SK-MEL-5 (cell line): ENCODE measurements at regions not wholly inside any gene's neighbourhood (a gene's known extent, or its start where the extent isn't known, plus 50 kb on each side); places are given as distances from the start of the nearest gene placed in this dataset.
"Not testable (repeated sequence)": the region's sequence is repeated elsewhere in the genome, so short reads cannot be mapped to it uniquely, and the experiment has no call there.

Experiments used
- DNase-seq: peaks from one replicate; pipeline ENCODE4 v3.0.0-alpha.2; 2016; ENCODE audit warnings: low read depth, low spot score
- in situ Hi-C: cut with HindIII; loops from 2 replicates; pipeline ENCODE4 v1.10.0; 2016; ENCODE audit warnings: low sequenced_read_pairs, high pct_unique_total_duplicates, low pct_unique_long_range_greater_than_20kb

DNA sequence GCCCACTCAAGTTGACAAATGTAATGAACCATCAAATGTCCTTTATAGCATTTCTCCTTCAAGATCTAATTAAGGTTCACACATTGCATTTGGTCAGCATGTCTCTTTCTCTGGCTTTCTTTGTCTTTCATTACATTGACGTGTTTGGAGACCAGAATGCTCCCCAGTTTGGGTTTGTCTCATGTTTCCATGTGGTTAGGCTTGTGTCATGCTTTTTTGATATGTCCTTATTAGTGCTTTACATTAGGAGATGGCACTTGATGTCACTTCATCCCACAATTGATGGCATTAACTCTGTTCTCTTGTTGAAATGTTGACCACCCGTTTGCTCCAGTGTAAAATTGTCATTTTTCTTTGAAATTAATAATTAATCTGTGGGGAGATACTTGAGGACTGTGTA, 165.8 kb downstream of the AKAIN1 start:
- no peak for DNase-seq
- in situ Hi-C loops: no loop called here

- no peak for DNase-seq
- in situ Hi-C loops: no loop called here
Measured at GRCh38 chr18:5030636-5031035, 166.4 kb downstream of the AKAIN1 start.

- no peak for DNase-seq
- in situ Hi-C loops: no loop called here
Measured at GRCh38 chr18:5029592-5029991, 167.5 kb downstream of the AKAIN1 start.

- in situ Hi-C loops: no loop called here
- DNase-seq: no peak
Measured at GRCh38 chr18:5024741-5025140, 172.3 kb downstream of the AKAIN1 start.

DNA sequence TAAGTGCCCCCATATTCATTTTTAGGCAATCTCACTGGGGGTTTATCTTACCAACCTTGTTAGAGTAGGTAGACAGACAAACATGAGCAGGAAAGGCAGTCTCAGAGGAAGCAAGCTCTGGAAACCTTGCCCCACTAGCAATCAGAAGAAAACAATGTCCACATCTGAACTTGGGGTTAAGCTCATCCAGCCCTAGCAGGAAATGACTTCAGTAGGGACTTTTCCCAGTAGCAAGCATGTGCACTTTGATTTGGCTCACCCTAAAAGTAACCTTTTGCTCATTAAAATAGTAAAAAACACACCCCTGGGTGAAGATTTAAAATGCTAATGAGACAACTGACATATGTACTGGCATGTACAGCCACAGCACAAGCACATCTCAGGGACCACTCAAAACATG, 175.5 kb downstream of the AKAIN1 start:
- no peak for DNase-seq
- in situ Hi-C loops: no loop called here

GRCh38 chr18:5015213-5015612, 181.8 kb downstream of the AKAIN1 start:
- in situ Hi-C loops: no loop called here
- no peak for DNase-seq

GRCh38 chr18:5004031-5004820, 192.8 kb downstream of the AKAIN1 start:
- DNase-seq: peak; percentile 50

GRCh38 chr18:4994710-4995109, 202.3 kb downstream of the AKAIN1 start:
- in situ Hi-C loops: no loop called here
- no peak for DNase-seq

More at GRCh38 chr18:5004031-5004820, 192.8 kb downstream of the AKAIN1 start:
- in situ Hi-C loops: not testable (repeated sequence)

DNA sequence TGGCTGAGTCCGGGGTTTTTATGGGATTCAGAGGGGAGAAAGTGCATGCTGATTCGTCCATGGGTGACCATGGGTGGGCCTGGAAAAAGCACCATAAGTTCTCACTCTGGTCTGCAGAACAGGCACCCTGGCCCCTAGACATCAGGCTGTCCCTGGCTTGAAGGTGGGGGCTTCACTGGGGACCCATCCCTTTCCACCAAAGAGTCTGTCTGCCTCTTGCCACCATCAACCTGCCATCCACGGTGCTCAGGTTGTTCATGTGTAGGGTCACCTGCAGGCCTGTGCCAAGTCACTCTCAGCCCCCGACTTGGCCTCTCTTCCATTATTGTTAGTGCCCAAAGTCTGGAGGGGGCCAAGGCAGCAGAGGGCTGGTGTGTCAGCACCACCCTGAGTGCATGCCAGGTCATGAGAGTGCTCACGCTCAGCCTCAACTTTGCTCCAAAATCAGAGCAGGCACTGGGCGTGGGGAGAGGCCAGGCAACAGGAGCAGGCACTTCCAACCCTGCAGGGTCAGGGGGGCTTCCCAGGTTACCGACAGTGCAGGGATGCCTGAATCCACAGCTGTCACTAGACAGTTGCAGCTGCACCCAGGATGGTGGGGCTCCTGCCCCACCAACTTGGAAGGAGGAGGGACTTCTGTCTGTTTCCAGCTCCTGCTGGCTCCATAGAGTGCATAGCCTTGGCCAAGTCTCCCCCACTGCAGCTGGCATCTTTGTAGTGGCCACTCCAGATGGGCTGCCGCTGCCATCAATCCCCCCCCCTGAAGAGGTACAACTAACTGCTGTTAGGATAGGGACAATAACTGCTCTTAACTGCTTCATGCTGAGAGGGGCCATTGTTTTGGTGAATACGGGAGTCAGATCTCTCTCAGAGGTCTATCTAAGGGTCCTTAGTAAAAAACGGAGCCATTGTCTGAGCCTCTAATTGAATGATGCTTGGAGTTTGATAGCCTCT, 209.3 kb downstream of the AKAIN1 start:
- no peak for DNase-seq

DNA sequence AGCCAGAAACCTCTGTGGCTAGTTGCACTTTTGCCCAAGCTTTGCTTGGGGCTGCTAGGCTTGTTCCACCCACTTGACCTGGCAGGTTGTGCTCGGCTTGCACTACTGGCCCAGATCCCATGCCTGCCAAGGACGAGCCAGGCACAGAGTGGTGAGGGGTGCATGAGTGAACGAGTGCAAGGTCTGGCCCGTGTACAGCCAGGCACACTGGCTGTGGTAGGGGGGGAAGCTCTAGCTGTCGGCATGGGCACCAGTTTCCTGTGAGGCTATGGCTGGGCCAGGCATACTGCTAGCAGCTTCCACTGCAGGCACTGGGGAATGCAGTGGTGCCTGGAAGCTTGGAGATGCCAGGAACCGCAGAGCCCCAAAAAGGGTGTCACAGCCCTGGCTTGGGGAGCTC, 210.4 kb downstream of the AKAIN1 start:
- in situ Hi-C loops: no loop called here
- no peak for DNase-seq

More for the DNA sequence above, 209.3 kb downstream of the AKAIN1 start:
- in situ Hi-C loops: no loop called here

GRCh38 chr18:4986066-4986465, 211.0 kb downstream of the AKAIN1 start:
- in situ Hi-C loops: no loop called here
- DNase-seq: no peak

- DNase-seq: no peak
- in situ Hi-C loops: no loop called here
Measured at GRCh38 chr18:4961121-4961909, 235.7 kb downstream of the AKAIN1 start.

GRCh38 chr18:4960578-4960977, 236.5 kb downstream of the AKAIN1 start:
- in situ Hi-C loops: no loop called here
- DNase-seq: no peak

DNA sequence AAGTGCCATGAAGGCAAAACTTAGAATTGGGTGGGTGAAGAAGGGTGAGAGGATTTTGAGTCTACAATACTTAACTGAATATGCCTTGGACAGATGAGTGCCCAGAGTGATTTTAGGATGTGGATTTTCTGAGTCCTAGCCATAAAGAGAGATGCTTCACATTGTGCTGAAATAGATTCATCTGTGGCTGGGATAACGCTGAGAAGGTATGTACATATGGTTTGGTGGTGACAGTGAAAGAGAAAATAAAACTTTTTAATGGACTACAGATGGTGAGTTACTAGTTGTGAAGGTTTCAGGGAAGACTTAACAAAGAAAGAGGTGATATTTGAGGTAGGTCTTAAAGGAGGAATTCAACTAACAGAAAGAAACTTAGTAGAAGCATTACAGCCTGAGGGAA, 265.8 kb downstream of the AKAIN1 start:
- no peak for DNase-seq
- in situ Hi-C loops: no loop called here

DNA sequence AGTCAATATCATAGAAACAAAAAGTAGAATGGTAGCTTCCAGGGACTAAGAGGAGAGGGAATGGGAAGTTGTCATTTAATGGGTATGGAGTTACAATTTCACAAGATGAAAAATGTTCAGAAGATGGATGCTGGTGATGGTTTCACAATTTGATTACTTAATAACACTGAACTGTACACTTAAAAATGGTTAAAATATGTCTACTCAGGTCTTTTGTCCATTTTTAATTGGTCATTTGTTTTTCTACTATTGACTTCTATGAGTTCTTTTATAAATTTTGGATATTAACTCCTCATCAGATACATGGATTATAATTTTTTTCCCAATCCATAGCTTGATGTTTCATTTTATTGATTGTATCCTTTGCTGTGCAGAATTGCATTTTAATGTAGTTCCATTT, 275.5 kb downstream of the AKAIN1 start:
- DNase-seq: no peak

DNA sequence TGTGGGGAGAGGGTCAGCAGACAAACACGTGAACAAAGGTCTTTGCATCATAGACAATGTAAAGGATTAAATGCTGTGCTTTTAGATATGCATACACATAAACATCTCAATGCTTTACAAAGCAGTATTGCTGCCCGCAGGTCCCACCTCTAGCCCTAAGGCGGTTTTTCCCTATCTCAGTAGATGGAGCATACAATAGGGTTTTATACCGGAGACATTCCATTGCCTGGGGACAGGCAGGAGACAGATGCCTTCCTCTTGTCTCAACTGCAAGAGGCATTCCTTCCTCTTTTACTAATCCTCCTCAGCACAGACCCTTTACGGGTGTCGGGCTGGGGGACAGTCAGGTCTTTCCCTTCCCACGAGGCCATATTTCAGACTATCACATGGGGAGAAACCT, 279.5 kb downstream of the AKAIN1 start:
- in situ Hi-C loops, DNase-seq: not testable (repeated sequence)

More for the DNA sequence above, 275.5 kb downstream of the AKAIN1 start:
- in situ Hi-C loops: no loop called here

DNA sequence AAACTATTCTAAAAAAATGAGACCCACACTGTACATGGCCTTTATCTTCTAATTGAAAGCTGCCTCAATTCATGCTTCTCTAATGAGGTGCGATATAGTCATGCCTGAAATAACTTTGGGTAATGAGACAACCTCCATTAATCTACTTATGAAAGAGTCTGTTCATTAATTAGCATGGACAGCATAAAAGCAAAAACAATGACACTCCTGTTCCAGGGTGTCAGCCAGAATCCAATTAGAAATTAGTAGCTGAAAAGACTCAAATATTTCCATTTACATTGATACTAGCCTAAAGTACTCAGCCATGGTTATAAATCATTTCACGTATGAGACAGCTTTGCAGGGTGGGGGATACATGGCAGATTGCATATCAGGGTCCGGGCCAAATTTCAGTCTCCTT, 288.7 kb downstream of the AKAIN1 start:
- DNase-seq: no peak
- in situ Hi-C loops: no loop called here

DNA sequence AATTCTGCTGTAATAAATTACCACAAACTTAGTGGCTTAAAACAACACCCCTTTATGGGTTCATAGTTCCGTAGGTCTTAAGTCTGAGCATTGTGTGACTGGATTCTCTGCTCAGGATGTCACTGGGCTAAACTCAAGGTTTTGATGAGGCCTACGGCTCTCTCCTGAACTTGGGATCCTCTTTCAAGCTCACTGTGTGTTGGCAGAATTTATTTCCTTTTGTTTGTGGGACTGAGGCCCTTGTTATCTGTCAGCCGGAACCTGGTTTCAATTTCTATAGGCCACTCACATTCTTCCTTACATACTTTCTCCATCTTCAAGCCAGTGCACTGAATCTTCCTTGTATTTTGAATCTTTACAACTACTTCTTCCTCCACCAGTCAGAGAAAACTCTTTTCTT, 290.2 kb downstream of the AKAIN1 start:
- no peak for DNase-seq
- in situ Hi-C loops: no loop called here
